Activated effector memory CD4-positive, alpha-beta T cell treated with Interleukin-2 at 50 U/mL for 16 hours (primary cell): ENCODE measurements at regions not wholly inside any gene's neighbourhood (a gene's known extent, or its start where the extent isn't known, plus 50 kb on each side); places are given as distances from the start of the nearest gene placed in this dataset.

Experiments used
- DNase-seq: peaks from one replicate; pipeline ENCODE4 v3.0.0-alpha.2; 2020

DNA sequence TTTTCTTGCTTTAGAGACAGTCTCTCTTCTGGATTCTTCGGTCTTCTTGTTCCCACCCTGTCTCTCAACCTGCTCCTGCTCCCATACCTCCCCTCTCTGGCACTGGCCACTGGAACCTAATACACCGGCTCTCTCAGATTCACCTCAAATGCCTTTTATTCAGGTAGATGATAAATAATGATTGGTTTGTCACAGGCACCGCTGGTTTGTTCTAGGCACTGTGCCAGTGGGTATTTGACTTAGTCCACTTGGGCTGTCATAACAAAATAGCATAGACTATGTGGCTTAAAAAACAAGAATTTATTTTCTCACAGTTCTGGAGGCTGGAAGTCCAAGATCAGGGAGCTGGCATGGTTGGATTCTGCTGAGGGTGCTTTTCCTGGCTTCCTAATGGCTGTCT lies 278.2 kb upstream of the STT3B start:
- no peak for DNase-seq

DNA sequence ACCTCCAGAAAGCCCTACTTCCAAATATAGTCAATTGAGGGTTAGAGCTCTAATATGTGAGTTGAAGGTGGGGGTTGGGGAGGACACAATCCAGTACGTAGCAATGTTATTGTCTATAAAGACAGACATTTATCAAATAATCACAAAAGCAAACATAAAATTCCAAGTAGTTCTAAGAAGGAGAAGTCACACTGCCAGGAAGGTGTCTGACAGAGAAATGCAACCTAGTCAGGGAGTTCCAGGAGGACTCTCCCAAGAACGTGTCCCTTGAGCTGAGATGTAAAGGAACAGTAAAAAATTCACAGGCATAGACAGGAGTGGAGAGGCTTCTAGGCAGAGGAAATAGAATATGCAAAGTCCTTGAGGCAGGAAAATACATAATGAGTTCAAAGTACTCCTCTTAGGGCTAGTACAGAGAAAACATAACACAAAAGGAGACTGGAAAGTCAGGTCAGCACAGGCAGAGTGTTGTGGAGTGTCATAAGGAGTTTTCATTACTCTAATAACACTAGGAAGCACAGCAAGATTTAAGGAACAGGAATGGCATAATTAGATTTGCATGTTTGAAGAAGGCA lies 277.6 kb upstream of the STT3B start:
- no peak for DNase-seq

DNA sequence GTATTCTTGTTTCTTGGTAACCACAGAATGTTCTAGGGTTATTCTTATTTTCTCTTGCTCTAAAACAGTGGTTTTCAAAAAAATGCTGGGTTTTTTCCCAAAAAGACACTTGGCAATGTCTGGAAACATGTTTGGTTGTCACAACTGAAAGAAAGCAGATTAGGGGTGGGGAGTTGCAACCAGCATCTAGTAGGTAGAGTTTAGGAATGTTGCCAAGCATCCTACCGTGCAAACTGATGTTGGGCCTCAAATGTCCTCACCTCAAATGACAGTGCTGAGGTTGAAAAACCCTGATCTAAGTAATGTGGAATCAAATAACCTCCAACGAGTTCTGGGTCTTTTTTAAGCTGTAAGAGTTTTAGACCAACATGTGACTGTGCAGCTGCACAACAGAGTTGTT lies 270.5 kb upstream of the STT3B start:
- DNase-seq: no peak

DNA sequence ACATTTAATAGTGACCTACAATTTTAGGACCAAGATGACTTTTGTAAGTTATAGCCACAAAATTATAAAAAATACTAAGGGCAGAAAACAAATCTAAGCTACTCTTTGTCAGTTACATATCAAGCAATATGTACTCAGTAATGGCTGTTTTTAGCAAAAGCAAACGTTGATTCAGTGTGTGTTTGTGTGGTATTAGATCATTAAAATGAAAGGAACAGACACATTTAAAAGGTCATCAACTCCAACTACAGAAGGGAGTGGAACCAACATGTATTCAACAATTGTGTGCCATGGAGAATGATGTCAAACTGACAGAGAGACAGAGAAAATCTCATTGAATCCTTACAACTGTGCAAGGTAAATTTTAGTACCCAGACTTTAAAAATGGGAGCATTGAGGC lies 268.8 kb upstream of the STT3B start:
- no peak for DNase-seq

GRCh38 chr3:31265646-31266428 lies 266.9 kb upstream of the STT3B start:
- DNase-seq: no peak

GRCh38 chr3:31268868-31269267 lies 263.9 kb upstream of the STT3B start:
- no peak for DNase-seq

DNA sequence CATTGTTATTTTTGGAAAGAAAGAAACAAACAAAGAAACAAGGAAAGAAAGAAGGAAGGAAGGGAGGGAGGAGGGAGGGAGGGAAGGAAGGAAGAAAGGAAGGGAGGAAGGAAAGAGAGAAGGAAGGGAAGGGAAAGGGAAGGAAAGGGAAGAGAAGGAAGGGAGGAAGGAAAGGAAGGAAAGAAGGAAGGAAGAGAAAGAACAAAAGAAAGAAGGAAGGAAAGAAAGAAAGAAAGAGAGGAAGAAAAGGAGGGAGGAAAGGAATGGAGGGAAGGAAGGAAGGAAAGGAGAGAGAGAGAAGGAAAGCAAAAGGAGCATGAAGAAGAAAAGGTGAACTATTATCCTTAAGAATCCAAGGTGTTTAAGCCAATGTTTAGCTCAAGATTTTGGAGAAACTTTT lies 262.7 kb upstream of the STT3B start:
- DNase-seq: no peak

- no peak for DNase-seq
Observed at GRCh38 chr3:31274326-31275024, 258.2 kb upstream of the STT3B start.

GRCh38 chr3:31275038-31275572 lies 257.6 kb upstream of the STT3B start:
- DNase-seq: no peak

DNA sequence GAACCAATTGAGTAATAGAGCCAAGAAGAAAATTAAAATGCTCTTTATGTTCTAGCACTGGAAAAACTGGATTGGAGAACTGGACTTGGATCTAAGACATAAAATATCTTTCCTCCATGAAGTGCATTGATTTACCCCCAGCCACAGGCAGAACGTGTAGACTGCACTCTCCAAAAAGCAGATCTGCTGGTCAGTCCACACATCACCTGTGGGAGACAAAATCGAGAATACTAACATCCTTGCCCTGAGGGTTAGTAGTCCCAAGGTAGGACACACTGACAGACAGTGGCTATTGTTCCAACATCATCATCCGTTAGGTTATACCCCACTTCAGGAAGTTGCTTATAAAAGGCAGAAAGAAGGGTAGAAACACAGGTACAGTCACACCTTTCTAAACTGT lies 257.1 kb upstream of the STT3B start:
- no peak for DNase-seq

DNA sequence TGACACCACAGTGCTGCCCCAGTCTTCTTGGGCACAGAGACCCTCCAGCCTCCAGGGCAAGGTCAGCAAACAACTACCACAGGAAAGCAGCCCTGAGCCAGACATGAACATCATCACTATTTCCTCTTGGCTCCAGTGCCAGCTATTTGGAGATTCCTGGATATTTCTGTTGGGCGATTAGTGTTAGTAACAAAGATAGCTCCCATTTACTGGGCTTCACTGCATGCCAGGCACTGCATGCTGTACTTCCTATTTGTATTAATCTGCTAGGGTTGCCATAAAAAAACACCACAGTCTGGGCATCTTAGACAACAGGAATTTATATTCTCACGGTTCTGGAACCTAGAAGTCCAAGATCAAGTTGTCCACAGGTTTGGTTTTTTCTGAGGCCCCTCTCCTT lies 255.1 kb upstream of the STT3B start:
- DNase-seq: no peak

- no peak for DNase-seq
Observed at GRCh38 chr3:31278532-31278931, 254.2 kb upstream of the STT3B start.

DNA sequence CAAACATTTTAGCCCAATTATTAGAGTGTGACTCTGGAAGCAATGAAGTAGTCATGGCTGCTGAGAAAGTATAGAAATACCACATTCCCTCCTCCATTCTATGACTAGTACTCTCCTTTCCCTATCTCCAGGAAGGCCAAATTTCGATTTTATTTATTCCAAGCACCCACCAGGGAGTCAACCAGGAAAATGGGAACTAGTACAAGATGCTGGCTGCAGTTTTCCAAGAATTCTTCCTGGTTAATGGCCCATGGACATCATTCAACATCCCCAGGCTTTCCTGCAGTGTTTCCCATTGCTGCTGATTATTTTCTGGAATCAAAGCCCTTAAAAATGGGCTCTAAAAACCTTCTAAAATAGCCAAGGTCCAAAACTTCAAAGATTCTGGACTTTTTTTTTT lies 247.9 kb upstream of the STT3B start:
- no peak for DNase-seq

- no peak for DNase-seq
Observed at GRCh38 chr3:31285833-31286486, 246.8 kb upstream of the STT3B start.

DNA sequence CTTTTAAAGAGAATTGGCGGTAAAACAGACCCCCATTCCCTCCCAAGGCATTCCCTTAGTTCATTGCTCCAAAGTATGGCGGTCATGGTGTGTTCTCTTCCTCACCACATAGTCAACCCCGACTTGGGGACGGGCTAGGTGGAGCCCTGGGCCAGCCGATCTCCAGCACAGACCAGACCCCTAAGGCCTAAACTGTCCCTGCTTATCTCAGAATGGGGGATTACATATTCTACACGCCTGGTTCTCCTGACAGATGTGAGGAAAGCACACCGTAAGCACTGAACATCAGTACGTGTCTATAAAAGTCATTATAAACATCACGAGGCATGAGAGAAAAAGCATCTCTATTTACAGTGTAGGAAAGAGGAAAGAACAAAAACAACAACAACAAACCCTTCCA lies 244.5 kb upstream of the STT3B start:
- DNase-seq: no peak

- DNase-seq: peak; percentile 25
Observed at GRCh38 chr3:31288641-31289100, 244.1 kb upstream of the STT3B start.

GRCh38 chr3:31289584-31289983 lies 243.1 kb upstream of the STT3B start:
- DNase-seq: no peak

DNA sequence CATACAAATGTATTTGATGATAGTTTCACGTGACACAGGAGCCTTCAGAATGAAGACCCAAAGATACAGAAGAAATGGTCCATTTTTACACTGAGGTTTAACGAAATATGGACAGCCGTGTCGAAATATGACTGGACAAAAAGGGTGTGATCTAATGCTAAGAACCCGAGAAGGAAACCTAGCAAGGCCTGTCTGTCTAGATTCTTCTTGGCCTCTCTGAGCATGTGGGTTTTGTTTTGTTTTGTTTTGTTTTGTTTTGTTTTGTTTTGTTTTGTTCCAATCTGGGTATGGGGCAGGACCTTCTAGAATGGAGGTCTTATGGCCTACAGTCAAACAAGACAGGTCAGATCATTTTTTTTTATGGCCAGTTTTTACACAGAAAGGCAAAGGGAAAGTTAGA lies 242.7 kb upstream of the STT3B start:
- DNase-seq: no peak

GRCh38 chr3:31291818-31292217 lies 240.9 kb upstream of the STT3B start:
- DNase-seq: no peak

DNA sequence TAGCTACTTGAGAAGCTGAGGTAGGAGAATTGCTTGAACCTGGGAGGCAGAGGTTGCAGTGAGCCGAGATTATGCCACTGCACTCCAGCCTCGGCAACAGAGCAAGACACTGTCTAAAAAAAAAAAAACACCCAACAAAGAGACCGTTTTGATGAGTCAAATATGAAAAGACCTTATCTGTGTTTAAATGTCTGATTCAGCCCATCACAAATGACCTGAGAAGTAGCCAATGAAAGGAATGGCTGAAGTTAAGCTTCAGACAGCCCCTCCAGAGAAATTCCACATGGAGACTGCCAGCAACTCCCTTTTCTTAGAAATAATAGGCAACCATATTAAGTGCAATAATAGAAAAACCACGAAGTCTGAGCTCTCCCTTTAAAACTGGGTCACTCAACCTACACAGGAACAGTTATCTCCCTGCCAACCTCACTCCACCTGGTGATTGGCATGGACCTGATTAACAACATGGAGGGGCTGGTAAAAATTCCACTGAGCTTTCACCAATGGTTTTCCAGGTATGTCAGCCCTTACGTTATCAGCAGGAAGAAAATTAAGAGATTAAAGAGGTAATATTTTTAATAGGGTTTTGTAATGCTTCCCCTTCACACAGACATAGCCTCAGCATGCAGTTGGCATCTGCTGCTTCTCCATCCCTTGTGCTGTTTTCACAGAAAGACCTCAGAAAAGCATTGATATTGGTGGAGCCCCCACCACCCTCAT lies 238.1 kb upstream of the STT3B start:
- DNase-seq: no peak

GRCh38 chr3:31295150-31295765 lies 237.5 kb upstream of the STT3B start:
- DNase-seq: no peak

DNA sequence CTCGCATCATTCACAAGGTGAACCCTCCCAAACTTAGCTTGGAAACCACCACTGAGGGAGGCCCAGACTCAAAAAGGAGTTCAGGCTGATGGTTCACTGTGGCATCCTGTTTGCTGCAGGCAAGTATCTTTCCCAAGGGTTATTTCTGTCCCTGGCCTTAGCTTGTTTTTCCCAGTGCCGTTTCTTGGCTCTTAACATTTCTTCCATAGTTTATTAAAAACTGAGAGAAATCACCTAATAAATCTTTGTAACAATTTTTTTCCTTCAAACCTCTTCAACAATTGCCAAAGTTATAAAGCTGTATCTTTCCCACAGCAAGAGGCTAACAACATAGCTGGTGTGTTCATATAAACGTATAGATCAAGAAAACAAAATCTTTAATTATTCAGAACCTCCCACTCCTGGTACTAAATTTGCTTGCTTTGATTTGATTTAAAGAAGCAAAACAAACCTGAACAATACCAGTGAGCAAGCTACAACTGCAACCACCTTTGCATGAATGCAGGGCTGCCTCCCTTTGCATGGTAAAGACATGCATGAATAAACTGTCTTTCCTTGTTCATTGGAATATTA lies 234.9 kb upstream of the STT3B start:
- DNase-seq: no peak
